CD4-positive, alpha-beta T cell treated with Interleukin-17A for 1 hour (primary cell): ENCODE measurements at regions not wholly inside any gene's neighbourhood (a gene's known extent, or its start where the extent isn't known, plus 50 kb on each side); places are given as distances from the start of the nearest gene placed in this dataset.

Experiments used
- DNase-seq: peaks from one replicate; pipeline ENCODE4 v3.0.0-alpha.2; 2020

GRCh38 chr3:159559771-159560170 is 428.9 kb upstream of the IL12A start:
- DNase-seq: no peak

GRCh38 chr3:159560214-159560979 is 428.2 kb upstream of the IL12A start:
- DNase-seq: no peak

GRCh38 chr3:159565313-159565712 is 423.3 kb upstream of the IL12A start:
- no peak for DNase-seq

- DNase-seq: no peak
Observed at GRCh38 chr3:159583662-159584061, 405.0 kb upstream of the IL12A start.

- no peak for DNase-seq
Observed at GRCh38 chr3:159584421-159584820, 404.2 kb upstream of the IL12A start.

- no peak for DNase-seq
Observed at GRCh38 chr3:159586571-159587202, 401.9 kb upstream of the IL12A start.

GRCh38 chr3:159593927-159594605 is 394.6 kb upstream of the IL12A start:
- DNase-seq: no peak

- DNase-seq: no peak
Observed at GRCh38 chr3:159600291-159600690, 388.3 kb upstream of the IL12A start.

- DNase-seq: no peak
Observed at GRCh38 chr3:159604151-159604581, 384.5 kb upstream of the IL12A start.

- DNase-seq: no peak
Observed at GRCh38 chr3:159605101-159605500, 383.5 kb upstream of the IL12A start.

- no peak for DNase-seq
Observed at GRCh38 chr3:159605776-159606175, 382.9 kb upstream of the IL12A start.

- DNase-seq: no peak
Observed at GRCh38 chr3:159607856-159608255, 380.8 kb upstream of the IL12A start.

GRCh38 chr3:159608311-159608710 is 380.3 kb upstream of the IL12A start:
- DNase-seq: no peak

GRCh38 chr3:159609625-159610024 is 379.0 kb upstream of the IL12A start:
- no peak for DNase-seq

- DNase-seq: no peak
Observed at GRCh38 chr3:159616234-159616825, 372.3 kb upstream of the IL12A start.

GRCh38 chr3:159619341-159619885 is 369.2 kb upstream of the IL12A start:
- DNase-seq: no peak

GRCh38 chr3:159620281-159620680 is 368.4 kb upstream of the IL12A start:
- DNase-seq: no peak

GRCh38 chr3:159620873-159621272 is 367.8 kb upstream of the IL12A start:
- no peak for DNase-seq

- no peak for DNase-seq
Observed at GRCh38 chr3:159624616-159625015, 364.0 kb upstream of the IL12A start.

GRCh38 chr3:159625594-159625993 is 363.0 kb upstream of the IL12A start:
- DNase-seq: no peak

- DNase-seq: no peak
Observed at GRCh38 chr3:159626598-159626997, 362.0 kb upstream of the IL12A start.

- no peak for DNase-seq
Observed at GRCh38 chr3:159627229-159627628, 361.4 kb upstream of the IL12A start.

GRCh38 chr3:159627634-159628033 is 361.0 kb upstream of the IL12A start:
- no peak for DNase-seq
